B cell (primary cell): ENCODE measurements at regions not wholly inside any gene's neighbourhood (a gene's known extent, or its start where the extent isn't known, plus 50 kb on each side); places are given as distances from the start of the nearest gene placed in this dataset.

Experiments used
- ATAC-seq: fragments of 200-7000 bp; cut with Tn5 transposase; one replicate; pipeline ENCODE4 v1.10.0; 2021; ENCODE audit warnings: low read depth, mild to moderate bottlenecking, moderate number of reproducible peaks, moderate library complexity
- CTCF ChIA-PET: fragments of 350-600 bp; sonication (Branson Sonifier 250); formaldehyde crosslinking; loops from one replicate; lab custom pipeline; 2021; ENCODE audit warnings: antibody characterized with exemption, inconsistent platforms; lab: Charles Lee
- POLR2A ChIA-PET: fragments of 350-600 bp; sonication (Branson Sonifier 250); formaldehyde crosslinking; loops from one replicate; lab custom pipeline; 2021; ENCODE audit warnings: antibody characterized with exemption; lab: Charles Lee
- DNase-seq: peaks from one replicate; pipeline ENCODE4 v3.0.0; 2013
- H2AFZ ChIP-seq: 2 replicates; pipeline ENCODE4 v1.6.1; 2012; ENCODE audit warnings: mild to moderate bottlenecking, low read depth, low read length; ENCODE audit not compliant: insufficient read depth, poor library complexity, severe bottlenecking
- H3K27ac ChIP-seq, 2 donors: 1 replicate in 1 of 2; 2 replicates in 1 of 2; pipeline ENCODE4 v1.5.1; 2012 to 2013; ENCODE audit warnings: low read length in 2 of 2, mild to moderate bottlenecking in 2 of 2, moderate library complexity in 1 of 2
- H3K27me3 ChIP-seq, 4 experiments: fragments of 200-600 bp in 1 of 4; sonication (generic) in 1 of 4; replicated peaks in 1 of 4; 1 replicate in 2 of 4; 2 replicates in 2 of 4; pipeline versions ENCODE4 v1.6.1 to v1.7.0; 2013 to 2016; ENCODE audit warnings: low read length in 3 of 4, mild to moderate bottlenecking in 2 of 4, mixed read lengths in 1 of 4, moderate library complexity in 1 of 4; ENCODE audit not compliant: insufficient read depth in 4 of 4, control insufficient read depth in 3 of 4; ENCODE audit errors: control extremely low read depth in 1 of 4
- H3K36me3 ChIP-seq, 2 experiments: replicated peaks in 1 of 2; 1 replicate in 1 of 2; 2 replicates in 1 of 2; pipeline versions ENCODE4 v1.6.1 to v1.7.1; 2013; ENCODE audit warnings: low read length in 1 of 2; ENCODE audit not compliant: insufficient read depth in 2 of 2, control insufficient read depth in 1 of 2; ENCODE audit errors: control extremely low read depth in 1 of 2, extremely low read depth in 1 of 2
- H3K4me1 ChIP-seq, 2 donors: fragments of 200-600 bp in 1 of 2; sonication (generic) in 1 of 2; 1 replicate in 1 of 2; 2 replicates in 1 of 2; pipeline versions ENCODE4 v1.5.1 to v1.6.1; 2013 to 2017; ENCODE audit warnings: low read length in 2 of 2; ENCODE audit not compliant: control insufficient read depth in 2 of 2, insufficient read depth in 2 of 2
- H3K4me2 ChIP-seq: replicated peaks from 2 replicates; pipeline ENCODE3; 2012; ENCODE audit warnings: mild to moderate bottlenecking, low read depth, low read length; ENCODE audit not compliant: poor library complexity, severe bottlenecking
- H3K4me3 ChIP-seq, 5 experiments: fragments of 200-600 bp in 1 of 5; sonication (generic) in 1 of 5; 1 replicate in 3 of 5; 2 replicates in 2 of 5; pipeline versions ENCODE4 v1.5.1 to v1.7.0; 2011 to 2016; ENCODE audit warnings: low read length in 4 of 5, mild to moderate bottlenecking in 4 of 5, low read depth in 2 of 5, control low read depth in 1 of 5, moderate library complexity in 1 of 5; ENCODE audit not compliant: insufficient read depth in 1 of 5; ENCODE audit errors: control extremely low read depth in 1 of 5, extremely low read depth in 1 of 5
- H3K79me2 ChIP-seq: fragments of 200-600 bp; sonication (generic); one replicate; pipeline ENCODE4 v1.6.0; 2016; ENCODE audit warnings: low read length; ENCODE audit not compliant: control insufficient read depth, insufficient read depth
- H3K9ac ChIP-seq: fragments of 200-600 bp; sonication (generic); 2 replicates; pipeline ENCODE4 v1.6.1; 2017; ENCODE audit warnings: mild to moderate bottlenecking, low read length, moderate library complexity
- H3K9me3 ChIP-seq, 3 donors: one replicate each; pipeline versions ENCODE4 v1.6.1 to v1.7.1; 2013; ENCODE audit warnings: low read length in 2 of 3; ENCODE audit not compliant: control insufficient read depth in 2 of 3, insufficient read depth in 1 of 3; ENCODE audit errors: control extremely low read depth in 1 of 3
- H4K20me1 ChIP-seq: 2 replicates; pipeline ENCODE4 v1.6.0; 2012; ENCODE audit warnings: mild to moderate bottlenecking, low read length; ENCODE audit not compliant: insufficient read depth, control insufficient read depth, poor library complexity, severe bottlenecking
- H3K27ac Mint-ChIP-seq: one replicate; pipeline ENCODE4 v1.8.0; 2021; ENCODE audit warnings: mixed read lengths
- H3K27me3 Mint-ChIP-seq: one replicate; pipeline ENCODE4 v1.8.0; 2021; ENCODE audit warnings: mixed read lengths
- H3K4me1 Mint-ChIP-seq: one replicate; pipeline ENCODE4 v1.8.0; 2021; ENCODE audit warnings: mixed read lengths
- H3K4me3 Mint-ChIP-seq: one replicate; pipeline ENCODE4 v1.8.0; 2021; ENCODE audit warnings: mixed read lengths
- H3K9me3 Mint-ChIP-seq: one replicate; pipeline ENCODE4 v1.8.0; 2022; ENCODE audit warnings: mixed read lengths; ENCODE audit not compliant: insufficient read depth
- CTCF ChIP-seq: fragments of 200-600 bp; IDR thresholded peaks from one replicate; pipeline ENCODE4 v1.8.0; 2022; ENCODE audit warnings: antibody characterized with exemption, mild to moderate bottlenecking
- EZH2 ChIP-seq: IDR thresholded peaks from 2 replicates; pipeline ENCODE4 v1.6.1; 2012; ENCODE audit warnings: borderline replicate concordance, low read depth, mild to moderate bottlenecking, moderate library complexity, low read length; ENCODE audit not compliant: insufficient read depth, poor library complexity, severe bottlenecking
- WGBS: methylation state at CpG from one replicate; pipeline ENCODE4 v1.1.5; 2013; ENCODE audit warnings: missing lambda C conversion rate; ENCODE audit not compliant: insufficient coverage; 5-methylcytosine and 5-hydroxymethylcytosine counted together
- intact Hi-C: fragments of 100-400 bp; cut with micrococcal nuclease; formaldehyde crosslinking; loops from one replicate; pipeline ENCODE4 v1.10.0; 2022

GRCh38 chr3:193847402-193847801 lies 254.4 kb downstream of the OPA1 start:
- H3K4me2 ChIP-seq, result no peak overlapping the region
- no peak overlapping the region for H2AFZ ChIP-seq
- Mint-ChIP-seq H3K27ac (no peak overlapping the region), H3K27me3 (peaks cover 4% of the 10 kb centered on the region), H3K4me3 (no peak overlapping the region), H3K9me3 (no peaks in the 10 kb centered on the region), H3K4me1 (peaks cover 15% of the 10 kb centered on the region)
- DNase-seq, result no peak
- H3K27ac ChIP-seq, result no peak overlapping the region
- H3K4me1 ChIP-seq, result peaks cover 7 to 13% of the 10 kb centered on the region in 2 donors
- 100% methylated on average over 4 of the region's 6 CpGs for WGBS
- no peak overlapping the region for H3K9ac ChIP-seq
- H3K36me3 ChIP-seq, result no peaks in the 10 kb centered on the region
- intact Hi-C loops, result no loop called here
- ATAC-seq, result no peak
- peaks cover 0 to 17% (median 0%) of the 10 kb centered on the region in 4 experiments for H3K27me3 ChIP-seq
- H4K20me1 ChIP-seq, result no peaks in the 10 kb centered on the region
- peaks cover 0 to 6% (median 0%) of the 10 kb centered on the region in 3 donors for H3K9me3 ChIP-seq
- CTCF ChIA-PET, result no interaction called here
- POLR2A ChIA-PET, result no interaction called here
- no peak overlapping the region for H3K4me3 ChIP-seq
- H3K79me2 ChIP-seq, result no peaks in the 10 kb centered on the region
- TF ChIP-seq CTCF, result no peak
- TF ChIP-seq EZH2, result no peak

- H3K9ac ChIP-seq, result no peak overlapping the region
- H3K4me1 ChIP-seq, result peaks cover 0 to 5% of the 10 kb centered on the region in 2 donors
- H3K9me3 Mint-ChIP-seq, result no peaks in the 10 kb centered on the region
- ChIA-PET CTCF (no interaction called here), POLR2A (no interaction called here)
- H3K9me3 ChIP-seq, result peaks cover 0 to 3% (median 0%) of the 10 kb centered on the region in 3 donors
- H3K27ac Mint-ChIP-seq, result no peak overlapping the region
- no peak overlapping the region for H3K4me2 ChIP-seq
- WGBS, result no CpG with 5 or more reads among the region's 2 CpGs
- intact Hi-C loops, result no loop called here
- no peaks in the 10 kb centered on the region for H4K20me1 ChIP-seq
- H3K27me3 Mint-ChIP-seq, result peaks cover 4% of the 10 kb centered on the region
- no peaks in the 10 kb centered on the region for H3K79me2 ChIP-seq
- H3K27me3 ChIP-seq, result peaks cover 0 to 13% (median 0%) of the 10 kb centered on the region in 4 experiments
- no peak overlapping the region for H3K27ac ChIP-seq
- H3K4me1 Mint-ChIP-seq, result peaks cover 8% of the 10 kb centered on the region
- TF ChIP-seq EZH2 (no peak), CTCF (no peak)
- no peaks in the 10 kb centered on the region for H3K36me3 ChIP-seq
- ATAC-seq (no peak), DNase-seq (no peak)
- H3K4me3 Mint-ChIP-seq, result no peak overlapping the region
- no peak overlapping the region for H3K4me3 ChIP-seq
- no peak overlapping the region for H2AFZ ChIP-seq
Observed at GRCh38 chr3:193848547-193848946, 255.5 kb downstream of the OPA1 start.
